GM19238 (cell line): ENCODE measurements at regions not wholly inside any gene's neighbourhood (a gene's known extent, or its start where the extent isn't known, plus 50 kb on each side); places are given as distances from the start of the nearest gene placed in this dataset.

Source experiments
- DNase-seq: peaks from one replicate; pipeline ENCODE4 v3.0.0; 2011; ENCODE audit warnings: low spot score; ENCODE audit not compliant: insufficient read length

DNA sequence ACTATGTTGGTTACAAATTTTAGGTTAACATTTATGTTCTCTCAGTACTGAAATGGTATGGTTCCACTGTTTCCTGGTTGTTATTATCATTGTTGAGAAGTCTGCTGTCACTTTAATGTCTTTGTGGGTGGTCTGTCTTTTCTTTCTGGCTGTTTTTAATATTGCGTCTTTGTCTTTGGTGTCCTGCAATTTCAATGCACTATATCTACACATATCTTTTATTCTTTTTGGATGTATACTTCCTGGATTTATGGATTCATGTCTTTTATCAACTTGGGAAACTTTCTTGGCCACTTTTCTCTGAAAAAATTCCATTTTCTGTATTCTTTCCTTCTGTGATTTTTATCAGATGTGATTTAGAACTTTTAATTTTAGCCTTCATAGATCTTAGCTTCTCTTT lies 250.2 kb downstream of the BUB3 start:
- DNase-seq: no peak

DNA sequence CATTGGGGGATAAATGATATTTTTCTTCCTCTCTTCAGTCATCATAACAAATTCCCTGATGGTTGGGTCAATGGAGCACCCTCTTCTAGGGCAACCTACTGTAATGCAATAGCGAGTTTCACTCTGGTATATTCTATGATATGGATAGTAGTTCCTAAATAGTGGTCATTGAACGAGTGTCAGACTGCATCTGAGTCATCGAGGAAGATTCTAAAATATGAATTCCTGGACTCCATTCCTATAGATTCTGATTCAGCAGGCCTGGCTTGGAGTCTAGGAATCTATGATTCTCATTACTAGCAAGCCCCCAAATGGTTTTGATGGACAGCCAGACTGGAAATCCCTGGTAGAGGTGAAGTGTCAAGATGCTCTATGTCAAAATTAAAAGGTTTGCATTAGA lies 254.5 kb downstream of the BUB3 start:
- no peak for DNase-seq

DNA sequence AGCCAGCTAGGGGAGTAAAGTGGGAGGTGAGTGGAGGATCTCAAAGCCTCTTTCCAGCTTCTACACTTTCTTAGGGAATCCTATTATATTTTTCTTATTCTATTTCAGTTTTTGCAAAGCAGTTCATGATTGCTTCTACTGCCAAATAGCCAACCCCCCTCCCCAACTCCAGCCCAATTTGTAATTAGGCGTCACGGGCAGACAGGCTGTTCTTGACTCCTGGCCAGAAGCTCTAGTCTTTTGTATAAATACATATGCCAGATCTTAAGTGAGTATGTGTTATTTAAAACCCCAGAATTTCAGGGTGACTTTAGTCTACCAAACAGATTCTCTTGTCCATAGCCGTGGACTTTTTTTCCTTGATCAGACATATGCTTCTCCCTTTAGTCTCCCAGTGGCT lies 255.2 kb downstream of the BUB3 start:
- DNase-seq: no peak

DNA sequence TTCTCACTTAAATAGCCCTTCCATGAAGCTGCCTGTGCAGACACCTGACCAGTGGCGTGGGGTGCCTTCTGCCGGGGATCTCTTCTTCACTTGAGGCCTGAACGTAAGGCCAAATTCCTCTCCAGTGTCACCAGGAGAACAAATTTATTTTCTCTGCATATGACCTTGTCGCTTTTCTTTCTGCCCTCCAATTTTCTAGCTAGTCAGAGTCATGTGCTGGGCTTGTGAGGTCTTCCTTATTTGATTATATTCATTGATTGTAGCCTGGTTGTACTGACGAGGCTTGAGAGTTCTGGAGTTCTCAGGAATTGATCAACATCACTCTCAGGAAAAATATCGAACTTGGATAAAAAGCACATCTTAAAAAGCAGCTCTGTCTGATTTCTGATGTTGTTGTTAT lies 255.7 kb downstream of the BUB3 start:
- DNase-seq: no peak

DNA sequence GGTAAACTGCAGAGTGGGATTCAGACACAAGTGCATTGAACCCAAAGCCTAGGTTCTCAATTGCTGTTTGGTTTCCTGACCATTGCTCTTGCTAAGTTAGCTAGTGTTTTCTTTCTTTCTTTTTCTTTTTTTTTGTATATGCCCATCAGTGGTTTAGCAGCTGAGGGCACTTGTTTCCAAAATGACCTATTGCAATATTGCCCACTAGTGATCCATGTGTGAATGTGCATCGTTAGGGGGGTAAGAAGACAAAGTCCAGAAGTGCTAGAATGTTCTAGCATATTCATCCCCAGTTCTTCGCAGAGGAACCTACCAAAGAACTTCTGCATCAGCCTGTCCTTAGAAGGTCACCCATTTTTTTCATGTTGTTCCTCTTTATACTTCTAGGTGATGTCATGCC lies 252.8 kb upstream of the GPR26 start:
- no peak for DNase-seq

DNA sequence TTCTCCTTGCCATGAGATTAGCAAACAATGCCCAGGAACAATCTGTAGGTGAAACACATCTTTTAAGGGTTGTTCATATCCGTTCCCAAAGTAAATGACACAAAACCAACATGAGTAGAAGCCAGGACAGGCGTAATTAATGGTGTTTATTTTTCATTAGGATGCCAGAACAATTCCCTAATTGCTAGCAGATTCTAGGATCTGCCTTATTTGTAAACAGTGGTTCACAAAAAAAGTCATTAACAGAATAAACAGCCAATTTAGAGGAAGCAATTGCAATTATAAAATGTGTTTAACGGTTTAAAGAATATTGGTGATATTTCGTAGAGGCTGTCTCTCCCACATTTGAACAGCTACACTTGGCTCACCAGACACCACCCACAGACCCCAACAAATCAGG lies 250.6 kb upstream of the GPR26 start:
- DNase-seq: no peak

DNA sequence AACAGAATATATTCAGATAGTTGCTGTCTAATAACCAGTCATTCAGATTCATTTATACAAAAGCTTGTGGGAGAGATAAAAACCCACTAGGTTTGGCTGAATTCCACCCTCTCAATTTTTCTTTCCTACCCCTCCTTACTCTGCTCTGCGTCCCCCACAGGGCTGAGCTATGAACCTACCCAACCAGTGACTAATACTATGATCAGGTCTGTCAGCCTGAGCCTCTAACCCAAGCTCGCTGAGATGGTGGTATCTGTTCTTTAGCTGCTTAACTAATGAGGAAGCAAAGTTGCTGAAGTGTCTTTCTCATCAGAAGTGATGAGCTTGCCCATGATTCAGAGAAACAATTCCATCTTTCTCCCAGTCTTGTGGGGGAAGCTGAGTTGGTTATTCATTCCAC lies 248.7 kb upstream of the GPR26 start:
- DNase-seq: no peak

DNA sequence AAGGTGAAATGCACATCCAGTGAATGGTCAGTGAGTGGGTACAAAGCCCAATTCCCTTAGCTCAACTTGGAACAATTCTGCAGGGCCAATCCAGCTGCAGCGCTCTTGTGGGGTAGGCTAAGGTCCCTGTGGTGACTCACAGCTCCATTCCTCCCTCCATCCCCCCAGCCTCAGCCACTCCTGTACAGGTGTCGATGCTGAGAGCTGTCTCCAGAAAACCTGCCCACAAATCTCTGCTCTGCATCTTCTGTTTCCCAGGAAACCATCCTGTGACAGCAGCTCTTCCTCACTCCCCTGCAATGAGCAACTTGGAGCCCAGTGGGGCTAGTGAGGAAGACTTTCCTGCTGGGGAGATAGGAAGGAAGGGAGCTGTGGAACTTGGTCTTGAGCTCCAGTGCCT lies 244.7 kb upstream of the GPR26 start:
- no peak for DNase-seq

DNA sequence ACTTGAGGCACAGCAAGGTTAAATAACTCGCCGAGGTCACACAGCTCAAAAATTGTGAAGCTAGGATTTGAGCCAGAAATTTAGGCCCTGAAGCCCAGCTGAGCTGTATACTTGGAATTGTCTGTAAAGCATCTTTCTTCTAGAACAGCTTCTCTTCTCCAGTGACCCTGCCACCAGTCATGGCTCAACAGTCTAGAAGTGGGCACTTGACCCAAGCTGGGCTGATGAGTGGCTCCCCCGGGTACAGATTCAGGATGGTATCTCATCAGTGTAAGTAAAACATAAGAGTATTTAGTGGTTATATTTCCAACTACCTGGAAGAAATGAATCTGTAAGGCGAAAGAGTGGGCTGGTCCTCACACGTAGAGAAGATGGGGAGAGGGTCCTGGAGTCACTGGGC lies 243.9 kb upstream of the GPR26 start:
- no peak for DNase-seq

DNA sequence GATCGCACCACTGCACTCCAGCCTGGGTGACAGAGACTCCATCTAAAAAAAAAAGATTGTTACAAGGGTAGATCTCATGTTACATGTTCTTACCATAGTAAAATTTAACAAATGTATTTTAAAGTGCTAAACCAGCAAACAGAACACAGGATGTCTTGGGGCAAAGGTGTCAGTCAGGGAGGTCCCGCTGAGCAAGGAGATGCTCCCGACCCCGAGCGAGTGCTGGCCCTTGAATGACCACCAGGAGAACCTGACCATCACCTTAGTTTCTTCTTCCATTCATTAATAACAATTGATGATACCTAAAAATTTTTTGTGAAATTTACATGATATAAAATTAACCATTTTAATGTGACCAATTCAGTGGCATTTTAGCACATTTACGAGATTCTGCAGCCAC lies 241.6 kb upstream of the GPR26 start:
- no peak for DNase-seq

DNA sequence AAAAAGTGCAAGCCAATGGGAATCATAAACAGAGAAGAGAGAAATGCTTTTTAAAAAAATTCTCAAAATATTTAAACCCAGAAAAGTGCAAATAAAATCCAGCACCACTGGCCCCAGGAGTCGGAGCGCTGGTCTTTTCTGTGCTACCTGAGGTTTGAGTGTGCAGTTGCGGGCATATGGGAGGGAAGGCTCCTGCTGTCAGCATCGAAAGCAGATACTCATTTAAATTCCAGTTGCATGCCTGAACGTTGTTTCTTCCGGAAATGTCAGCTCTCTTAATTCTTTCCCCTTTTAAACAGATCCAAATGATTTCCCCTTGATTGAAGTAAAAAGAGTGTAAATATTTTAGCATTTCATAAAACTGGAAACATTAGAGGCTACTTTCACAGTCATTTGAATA lies 240.5 kb upstream of the GPR26 start:
- DNase-seq: no peak

DNA sequence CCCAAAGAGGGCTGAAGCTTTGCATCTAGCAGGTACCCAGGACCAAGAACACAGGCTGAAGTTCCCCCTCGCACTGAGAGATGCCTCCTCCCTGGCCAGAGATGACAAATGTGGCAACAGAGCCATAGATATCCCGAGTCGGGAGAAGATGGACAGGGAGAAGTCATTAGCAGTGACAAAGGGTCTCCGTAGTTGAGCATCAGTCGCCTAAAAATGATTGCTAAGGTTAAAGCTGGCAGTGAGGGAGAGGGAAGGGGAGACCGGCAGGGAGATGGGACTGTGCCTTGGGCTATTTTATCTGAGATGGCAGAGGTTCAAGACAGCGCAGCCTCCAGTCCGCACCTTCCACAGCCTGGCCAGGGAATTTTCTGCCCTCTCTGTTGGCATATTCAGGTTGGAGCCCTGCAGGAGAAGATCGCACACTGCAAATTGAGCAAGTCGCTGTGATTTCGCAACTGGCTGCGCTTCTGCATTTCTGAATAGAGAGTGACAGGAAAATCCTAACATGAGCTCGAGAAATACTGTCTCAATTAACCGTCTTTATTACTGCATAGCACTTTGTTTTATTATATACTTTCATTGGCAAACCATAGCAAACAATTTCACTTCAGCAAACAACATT lies 238.9 kb upstream of the GPR26 start:
- no peak for DNase-seq

DNA sequence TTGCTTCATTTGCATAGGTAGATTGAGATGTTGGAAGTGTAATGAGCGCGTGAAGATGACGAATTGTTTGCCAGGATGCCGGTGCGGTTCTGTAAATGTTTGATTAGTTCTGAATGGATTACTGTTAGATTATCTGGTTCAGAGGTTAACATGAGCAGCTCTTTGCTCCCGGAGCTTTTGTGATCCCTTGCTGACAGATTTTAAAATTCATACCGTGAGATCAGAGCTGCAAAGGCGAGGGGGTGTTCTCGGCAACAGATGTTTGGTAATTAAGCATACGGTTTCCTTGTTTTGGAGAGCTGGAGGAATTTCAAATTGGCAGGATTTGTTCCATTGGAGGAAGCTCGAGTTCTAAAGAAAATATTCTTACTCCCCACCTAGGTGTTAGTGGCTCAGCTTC lies 237.8 kb upstream of the GPR26 start:
- DNase-seq: no peak

DNA sequence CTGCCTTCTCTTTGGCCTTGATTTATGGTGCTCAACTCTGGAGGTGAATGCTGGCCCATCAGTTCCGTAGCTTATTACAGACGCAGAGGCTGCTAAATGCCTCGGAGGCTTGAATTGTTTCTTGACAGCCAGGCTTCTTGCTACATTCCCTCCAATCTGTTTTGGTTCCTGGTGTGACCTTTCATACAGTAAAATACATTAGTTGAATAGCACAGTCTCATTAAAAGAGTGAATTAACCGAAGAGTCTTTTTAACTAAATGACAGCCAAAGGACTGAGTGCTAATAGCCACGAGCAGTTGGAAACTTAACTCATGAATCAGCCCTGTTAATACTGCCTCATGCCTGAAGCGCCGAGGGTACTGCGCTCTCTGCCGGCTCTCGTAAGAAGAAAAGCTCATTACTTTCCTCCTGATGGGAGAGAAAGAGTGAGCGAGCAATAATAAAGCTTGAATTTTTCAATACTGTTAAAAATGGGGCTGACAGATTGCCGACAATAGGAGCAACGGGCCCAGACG lies 236.4 kb upstream of the GPR26 start:
- no peak for DNase-seq

DNA sequence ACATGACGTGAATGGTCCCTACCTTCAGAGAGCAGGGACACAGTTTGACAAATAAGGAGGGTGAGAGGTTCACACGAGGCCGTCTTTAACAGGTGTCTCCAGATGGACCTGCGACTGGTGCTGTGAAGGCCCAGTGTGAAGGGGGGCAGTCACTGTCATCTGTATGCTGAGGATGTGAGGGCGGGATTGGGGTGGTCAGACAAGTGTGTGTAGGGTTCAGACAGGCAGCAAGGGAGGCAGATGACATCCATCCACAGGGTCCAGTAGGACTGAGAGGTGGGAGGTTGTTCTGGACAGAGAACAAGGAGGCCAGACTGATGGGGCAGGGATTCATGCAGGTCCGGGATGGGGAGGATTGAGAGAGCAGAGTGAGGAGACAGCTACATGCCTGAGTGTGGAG lies 232.6 kb upstream of the GPR26 start:
- no peak for DNase-seq

DNA sequence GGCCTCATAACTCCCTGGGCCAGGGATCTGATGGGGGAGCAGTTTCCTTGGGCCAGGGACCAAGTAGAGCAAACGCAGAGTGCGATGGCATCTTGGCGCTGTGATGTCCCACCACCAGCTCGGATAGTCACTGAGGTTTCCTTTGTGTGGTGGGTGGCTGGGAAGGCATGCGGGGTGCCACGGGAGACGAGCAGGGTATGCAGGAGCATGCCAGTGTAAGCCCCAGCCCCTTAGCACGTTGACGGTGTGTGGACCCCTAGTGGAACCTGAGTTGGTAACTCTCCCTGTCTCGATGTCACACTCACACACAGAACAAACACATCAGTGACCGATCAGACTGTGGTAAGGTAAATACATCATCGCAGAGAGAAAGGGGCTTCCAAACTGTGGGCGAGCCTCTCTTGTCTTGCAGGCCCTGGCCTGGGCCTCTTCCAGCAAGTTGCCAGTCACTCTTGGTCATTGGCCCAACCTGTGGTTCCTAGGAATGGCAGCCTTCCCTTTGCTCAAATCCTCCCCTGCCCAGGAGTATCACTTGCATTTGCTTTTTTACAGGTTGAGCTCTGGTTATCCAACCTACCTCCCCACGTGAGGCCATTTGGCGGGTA lies 231.6 kb upstream of the GPR26 start:
- no peak for DNase-seq

DNA sequence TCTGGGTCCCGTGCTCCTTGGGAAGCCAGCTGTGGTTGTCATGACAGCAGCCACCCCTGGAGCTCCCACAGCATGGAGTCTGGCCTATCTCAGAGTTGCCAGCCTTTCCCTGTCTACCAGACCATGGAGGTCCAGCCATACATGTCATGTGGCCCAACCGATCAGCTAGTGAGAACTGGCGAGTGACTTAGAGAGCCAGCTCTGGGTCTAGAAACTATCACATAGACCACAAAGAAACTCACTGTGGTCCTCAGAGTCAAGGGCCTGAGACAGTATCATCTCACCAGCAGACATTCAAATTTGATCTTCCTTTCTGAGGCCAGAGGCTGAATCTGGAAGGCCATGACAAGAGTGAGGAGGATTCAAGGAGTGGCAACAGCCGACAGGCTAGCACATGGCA lies 223.3 kb upstream of the GPR26 start:
- peak; percentile 61 for DNase-seq

DNA sequence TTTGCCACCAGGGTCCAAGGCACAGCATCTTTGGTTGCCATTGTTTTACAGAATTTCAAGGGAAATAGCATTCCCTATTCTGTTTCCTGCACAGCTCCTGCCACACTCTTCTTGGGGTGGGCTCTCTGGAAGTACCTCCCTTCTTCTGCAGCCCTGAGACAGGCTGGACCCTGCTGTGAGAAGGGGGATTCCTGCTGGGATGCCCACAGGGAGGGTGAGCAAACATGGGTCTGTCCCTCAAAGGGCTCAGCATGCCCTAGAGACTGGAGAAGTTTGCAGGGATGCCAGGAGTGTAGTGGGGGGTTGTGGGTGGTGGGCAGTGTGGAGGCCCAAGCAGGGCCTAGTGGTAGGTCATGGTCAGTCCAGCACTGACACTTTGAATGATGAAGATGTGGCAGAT lies 222.2 kb upstream of the GPR26 start:
- no peak for DNase-seq

DNA sequence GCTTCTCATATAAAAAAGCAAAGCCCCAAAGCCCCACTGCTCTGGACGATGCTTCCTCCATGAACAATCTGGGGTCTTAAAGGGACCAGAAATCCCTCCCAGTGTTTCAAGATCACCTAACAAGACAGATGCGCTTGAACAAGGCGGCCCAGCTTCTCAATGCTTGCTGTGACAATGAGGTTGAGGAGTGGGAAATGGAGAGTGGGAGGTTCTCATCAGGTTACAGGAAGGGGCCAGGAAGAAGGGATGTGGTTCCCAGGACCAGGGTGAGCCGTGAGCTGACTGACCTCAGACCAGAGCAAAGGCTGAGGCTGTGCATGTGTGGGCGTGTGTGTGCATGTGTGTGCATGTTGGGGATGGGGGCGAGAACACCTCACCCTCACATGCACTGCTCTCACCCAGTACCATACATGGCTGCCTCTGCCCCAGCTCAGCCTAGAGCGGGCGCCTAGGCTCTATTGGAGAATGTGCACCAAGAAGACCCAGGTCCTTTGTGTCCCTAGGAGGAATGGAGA lies 220.8 kb upstream of the GPR26 start:
- no peak for DNase-seq

DNA sequence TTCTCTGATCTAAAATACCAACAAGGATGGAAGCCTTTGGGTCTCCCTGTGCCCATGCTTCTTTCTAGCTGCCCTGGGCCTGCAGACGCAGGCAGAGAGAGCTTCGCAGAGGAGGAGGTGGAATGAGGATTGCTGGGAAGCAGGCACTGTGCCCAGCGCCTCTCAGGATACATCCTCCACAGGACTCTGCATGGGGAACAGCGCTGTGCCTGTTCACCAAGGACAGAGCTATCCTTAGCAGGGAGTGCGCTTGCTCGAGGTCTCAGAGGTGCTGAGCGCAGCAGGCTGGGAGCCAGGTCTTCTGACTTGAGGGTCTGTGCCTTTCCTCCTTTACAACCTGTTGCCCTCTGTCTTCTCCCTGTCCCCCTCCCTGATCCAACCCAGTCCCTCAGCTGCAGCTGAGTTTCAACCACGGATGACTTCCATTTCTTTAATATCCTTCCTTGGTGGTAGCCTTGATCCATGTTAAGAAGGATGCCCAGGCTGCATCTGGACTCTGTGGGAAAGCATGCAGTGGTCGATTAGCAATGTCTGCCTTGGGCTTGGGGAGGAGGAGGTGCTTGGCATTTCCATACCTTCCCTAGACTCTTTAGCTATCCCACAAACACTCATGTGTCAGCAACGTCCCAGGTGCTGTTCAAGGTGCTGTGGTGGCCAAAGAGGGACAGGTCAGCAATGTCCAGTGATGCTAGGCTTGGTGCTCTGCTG lies 219.6 kb upstream of the GPR26 start:
- no peak for DNase-seq

DNA sequence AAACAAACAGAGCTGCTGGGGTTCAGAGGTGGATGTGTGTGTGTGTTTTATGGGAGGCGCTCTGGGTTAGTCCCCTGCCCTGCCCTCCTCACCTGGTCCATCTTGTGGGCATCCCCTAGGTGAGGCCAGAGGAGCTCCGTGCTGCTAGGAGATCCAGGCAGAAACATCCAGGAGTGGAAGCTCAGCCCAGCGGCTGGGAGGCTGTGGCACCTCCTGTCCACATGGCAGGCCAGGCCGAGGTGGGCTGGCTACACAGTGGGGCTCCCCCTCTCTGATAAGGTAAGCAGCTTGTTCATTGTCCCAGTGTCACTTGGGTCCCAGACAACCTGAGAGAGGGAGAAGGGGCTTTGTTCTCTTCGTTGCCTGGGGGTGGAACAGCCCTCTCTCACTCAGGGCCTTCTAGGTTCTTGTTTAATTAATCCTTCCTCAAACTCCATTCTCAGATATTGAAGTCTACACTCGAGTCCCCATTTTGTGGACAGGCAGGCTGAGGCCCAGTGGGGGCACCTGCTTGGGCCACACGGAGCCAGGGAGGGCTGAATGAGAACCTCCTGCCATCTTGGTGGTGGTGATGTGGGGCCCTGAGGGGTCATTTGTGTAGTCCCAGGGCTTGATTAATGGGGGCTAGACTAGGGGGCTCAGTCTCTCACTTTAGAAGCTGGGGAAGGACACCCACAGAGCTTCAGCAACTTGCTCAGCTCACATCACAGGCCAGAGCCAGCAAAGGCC lies 216.8 kb upstream of the GPR26 start:
- DNase-seq: no peak
